WTC11 (cell line): ENCODE measurements at regions not wholly inside any gene's neighbourhood (a gene's known extent, or its start where the extent isn't known, plus 50 kb on each side); places are given as distances from the start of the nearest gene placed in this dataset.

Source experiments
- ATAC-seq: fragments of 200-7000 bp; cut with Tn5 transposase; 2 replicates; pipeline ENCODE4 v1.10.0; 2021; ENCODE audit warnings: mild to moderate bottlenecking, moderate library complexity
- CTCF ChIA-PET: fragments of 300-600 bp; sonication (Branson Sonifier 250); formaldehyde crosslinking; loops from one replicate; lab custom pipeline; 2021; ENCODE audit warnings: antibody characterized with exemption; lab: Charles Lee
- POLR2A ChIA-PET: fragments of 350-600 bp; sonication (Branson Sonifier 250); formaldehyde crosslinking; loops from one replicate; lab custom pipeline; 2021; ENCODE audit warnings: antibody characterized with exemption; lab: Charles Lee
- DNase-seq: peaks from one replicate; pipeline ENCODE4 v3.0.0; 2021; ENCODE audit warnings: low spot score
- H3K27ac Mint-ChIP-seq: 2 replicates; pipeline ENCODE4 v1.8.0; 2021; ENCODE audit warnings: mixed read lengths
- H3K27me3 Mint-ChIP-seq: 2 replicates; pipeline ENCODE4 v1.8.0; 2021; ENCODE audit warnings: low read depth, mild to moderate bottlenecking, moderate library complexity, mixed read lengths
- H3K36me3 Mint-ChIP-seq: 2 replicates; pipeline ENCODE4 v1.8.0; 2021; ENCODE audit warnings: mixed read lengths
- H3K4me1 Mint-ChIP-seq: 2 replicates; pipeline ENCODE4 v1.8.0; 2022; ENCODE audit warnings: mixed read lengths
- H3K4me3 Mint-ChIP-seq: 2 replicates; pipeline ENCODE4 v1.8.0; 2021; ENCODE audit warnings: mild to moderate bottlenecking, moderate library complexity, mixed read lengths
- H3K9me3 Mint-ChIP-seq: 2 replicates; pipeline ENCODE4 v1.8.0; 2021; ENCODE audit warnings: mixed read lengths
- ARID4B ChIP-seq: sonication (generic); formaldehyde crosslinking; IDR thresholded peaks from 2 replicates; pipeline ENCODE4 v1.8.0; 2023; ENCODE audit warnings: missing genetic modification reagents, mild to moderate bottlenecking, borderline replicate concordance
- CREM ChIP-seq: sonication (generic); formaldehyde crosslinking; IDR thresholded peaks from 2 replicates; pipeline ENCODE4 v1.8.1; 2022; ENCODE audit warnings: mild to moderate bottlenecking, missing genetic modification reagents, moderate library complexity
- ESRRA ChIP-seq: sonication (generic); formaldehyde crosslinking; IDR thresholded peaks from 2 replicates; pipeline ENCODE4 v1.8.1; 2022; ENCODE audit warnings: mild to moderate bottlenecking, missing genetic modification reagents, borderline replicate concordance
- FOXP4 ChIP-seq: sonication (generic); formaldehyde crosslinking; IDR thresholded peaks from 2 replicates; pipeline ENCODE4 v1.8.0; 2022; ENCODE audit warnings: mild to moderate bottlenecking, missing genetic modification reagents
- GTF2I ChIP-seq: fragments of 250-450 bp; sonication (Bioruptor Pico); conservative IDR thresholded peaks from 2 replicates; pipeline ENCODE4 v1.4.0; 2021; ENCODE audit warnings: mild to moderate bottlenecking
- HMGA2 ChIP-seq: fragments of 250-450 bp; sonication (Bioruptor Pico); IDR thresholded peaks from 2 replicates; pipeline ENCODE4 v1.4.0; 2021; ENCODE audit warnings: mild to moderate bottlenecking, moderate library complexity
- JUN ChIP-seq: sonication (generic); formaldehyde crosslinking; IDR thresholded peaks from 2 replicates; pipeline ENCODE4 v1.8.0; 2023; ENCODE audit warnings: mild to moderate bottlenecking, missing genetic modification reagents
- KAT7 ChIP-seq: sonication (generic); formaldehyde crosslinking; IDR thresholded peaks from 2 replicates; pipeline ENCODE4 v1.8.1; 2023; ENCODE audit warnings: missing genetic modification reagents, mild to moderate bottlenecking, borderline replicate concordance
- MAX ChIP-seq: sonication (generic); formaldehyde crosslinking; IDR thresholded peaks from 2 replicates; pipeline ENCODE4 v1.8.0; 2022; ENCODE audit warnings: mild to moderate bottlenecking, missing genetic modification reagents
- NFE2L1 ChIP-seq: sonication (generic); formaldehyde crosslinking; IDR thresholded peaks from 2 replicates; pipeline ENCODE4 v1.8.1; 2023; ENCODE audit warnings: missing genetic modification reagents
- NFYB ChIP-seq: sonication (generic); formaldehyde crosslinking; conservative IDR thresholded peaks from 2 replicates; pipeline ENCODE4 v1.8.0; 2022; ENCODE audit warnings: low read depth, missing genetic modification reagents
- NR1H2 ChIP-seq: sonication (generic); formaldehyde crosslinking; IDR thresholded peaks from 2 replicates; pipeline ENCODE4 v1.9.0; 2021; ENCODE audit warnings: mild to moderate bottlenecking, moderate library complexity, missing genetic modification reagents
- PRDM15 ChIP-seq: sonication (generic); formaldehyde crosslinking; IDR thresholded peaks from 2 replicates; pipeline ENCODE4 v1.8.0; 2022; ENCODE audit warnings: missing genetic modification reagents
- PREB ChIP-seq: sonication (generic); formaldehyde crosslinking; IDR thresholded peaks from 2 replicates; pipeline ENCODE4 v1.8.1; 2022; ENCODE audit warnings: mild to moderate bottlenecking, missing genetic modification reagents, moderate library complexity, borderline replicate concordance
- RORB ChIP-seq: fragments of 250-450 bp; sonication (Bioruptor Pico); IDR thresholded peaks from 2 replicates; pipeline ENCODE4 v1.9.0; 2021; ENCODE audit warnings: mild to moderate bottlenecking
- ZNF263 ChIP-seq: sonication (generic); formaldehyde crosslinking; IDR thresholded peaks from 2 replicates; pipeline ENCODE4 v1.8.1; 2022; ENCODE audit warnings: low read depth, mild to moderate bottlenecking, moderate library complexity, missing genetic modification reagents
- ZNF425 ChIP-seq: fragments of 250-450 bp; sonication (Bioruptor Pico); conservative IDR thresholded peaks from 2 replicates; pipeline ENCODE4 v1.9.0; 2021; ENCODE audit warnings: mild to moderate bottlenecking
- ZNF512 ChIP-seq: sonication (generic); formaldehyde crosslinking; IDR thresholded peaks from 2 replicates; pipeline ENCODE4 v1.8.1; 2022; ENCODE audit warnings: missing genetic modification reagents, borderline replicate concordance

GRCh38 chr2:17251171-17251570, 267.1 kb downstream of the RAD51AP2 start:
- no peaks in the 10 kb centered on the region for H3K27me3 Mint-ChIP-seq
- peaks cover 8% of the 10 kb centered on the region for H3K4me1 Mint-ChIP-seq
- POLR2A ChIA-PET = no interaction called here
- H3K36me3 Mint-ChIP-seq = no peaks in the 10 kb centered on the region
- H3K4me3 Mint-ChIP-seq = no peak overlapping the region
- ATAC-seq = no peak
- no peaks in the 10 kb centered on the region for H3K9me3 Mint-ChIP-seq
- H3K27ac Mint-ChIP-seq = no peak overlapping the region
- no peak for TF ChIP-seq NFYB (CRISPR knock-in tag)
- TF ChIP-seq JUN = no peak
- TF ChIP-seq ZNF263 (CRISPR knock-in tag) = no peak
- TF ChIP-seq CREM (CRISPR knock-in tag) = no peak
- no peak for TF ChIP-seq ZNF512 (CRISPR knock-in tag)
- no peak for TF ChIP-seq HMGA2 (CRISPR knock-in tag)
- TF ChIP-seq ARID4B (CRISPR knock-in tag) = no peak
- no peak for TF ChIP-seq NR1H2 (CRISPR knock-in tag)
- no peak for TF ChIP-seq KAT7
- no peak for TF ChIP-seq GTF2I (CRISPR knock-in tag)
- no peak for TF ChIP-seq MAX (CRISPR knock-in tag)
- no peak for TF ChIP-seq PRDM15
- no peak for TF ChIP-seq RORB (CRISPR knock-in tag)
- no peak for TF ChIP-seq FOXP4 (CRISPR knock-in tag)
- TF ChIP-seq NFE2L1 = no peak
- TF ChIP-seq PREB (CRISPR knock-in tag) = no peak
- TF ChIP-seq ESRRA (CRISPR knock-in tag) = no peak
- TF ChIP-seq ZNF425 = no peak
- no peak for DNase-seq
- CTCF ChIA-PET = no interaction called here
